NB4 (cell line): ENCODE measurements at regions not wholly inside any gene's neighbourhood (a gene's known extent, or its start where the extent isn't known, plus 50 kb on each side); places are given as distances from the start of the nearest gene placed in this dataset.

Experiments
- DNase-seq: peaks from one replicate; pipeline ENCODE4 v3.0.0; 2010; ENCODE audit warnings: low read depth
- H3K4me3 ChIP-seq: one replicate; pipeline ENCODE4 v1.5.1; 2011; ENCODE audit warnings: mild to moderate bottlenecking, low read depth, low read length, moderate library complexity
- CTCF ChIP-seq: IDR thresholded peaks from one replicate; pipeline ENCODE4 v1.5.1; 2012; ENCODE audit warnings: low read depth, low read length
- MAX ChIP-seq: IDR thresholded peaks from 2 replicates; pipeline ENCODE4 v1.6.1; 2011; ENCODE audit warnings: low read depth, low read length
- MYC ChIP-seq: IDR thresholded peaks from 2 replicates; pipeline ENCODE4 v1.6.1; 2011; ENCODE audit warnings: low read depth, low read length
- POLR2A ChIP-seq: IDR thresholded peaks from 2 replicates; pipeline ENCODE4 v1.6.1; 2011; ENCODE audit warnings: mild to moderate bottlenecking; ENCODE audit not compliant: insufficient read length; ENCODE audit errors: extremely low read depth

- no peak overlapping the region for H3K4me3 ChIP-seq
- DNase-seq: no peak
- TF ChIP-seq CTCF (no peak), MYC (no peak), POLR2A (no peak), MAX (no peak)
These were observed 234.3 kb upstream of the MBL2 start for GRCh38 chr10:53006663-53007526.

GRCh38 chr10:53005612-53006345, 233.2 kb upstream of the MBL2 start:
- DNase-seq: no peak
- TF ChIP-seq POLR2A (no peak), MAX (no peak)
- no peak overlapping the region for H3K4me3 ChIP-seq

GRCh38 chr10:53003094-53003493, 230.5 kb upstream of the MBL2 start:
- no peak overlapping the region for H3K4me3 ChIP-seq
- no peak for TF ChIP-seq CTCF
- no peak for TF ChIP-seq MYC
- DNase-seq: no peak

- no peak overlapping the region for H3K4me3 ChIP-seq
- TF ChIP-seq MYC: no peak
- TF ChIP-seq CTCF: no peak
- no peak for TF ChIP-seq MAX
- no peak for TF ChIP-seq POLR2A
- no peak for DNase-seq
These were observed 227.1 kb upstream of the MBL2 start for GRCh38 chr10:52999681-53000080.

- H3K4me3 ChIP-seq: no peak overlapping the region
- no peak for DNase-seq
- TF ChIP-seq MYC: no peak
- no peak for TF ChIP-seq MAX
- no peak for TF ChIP-seq POLR2A
- TF ChIP-seq CTCF: no peak
These were observed 226.7 kb upstream of the MBL2 start for GRCh38 chr10:52999258-52999657.

- TF ChIP-seq CTCF (no peak), MYC (no peak), POLR2A (no peak), MAX (no peak)
- no peak for DNase-seq
- no peak overlapping the region for H3K4me3 ChIP-seq
These were observed 224.4 kb upstream of the MBL2 start for GRCh38 chr10:52997007-52997406.
